Upper lobe of left lung (tissue), 4 donors: ENCODE measurements at regions not wholly inside any gene's neighbourhood (a gene's known extent, or its start where the extent isn't known, plus 50 kb on each side); places are given as distances from the start of the nearest gene placed in this dataset.

Experiments used
- EP300 ChIP-seq, 4 donors: sonication (generic); formaldehyde crosslinking; IDR thresholded peaks; one replicate each; pipeline ENCODE4 v1.5.1; 2017; ENCODE audit warnings: antibody characterized with exemption in 4 of 4, control low read depth in 2 of 4
- POLR2A ChIP-seq, 4 donors: fragments of 450-650 bp; IDR thresholded peaks; one replicate each; pipeline ENCODE4 v1.5.1; 2016 to 2017; ENCODE audit warnings: antibody characterized with exemption in 4 of 4, mild to moderate bottlenecking in 2 of 4
- TF ChIP-seq, protein P1 (sequence below), 6 experiments: fragments of 450-650 bp in 4 of 6; fragments of 200-600 bp in 2 of 6; sonication (generic) in 2 of 6; IDR thresholded peaks; one replicate each; pipeline ENCODE4 v1.5.1; 2016 to 2019; ENCODE audit warnings: antibody characterized with exemption in 6 of 6

DNA sequence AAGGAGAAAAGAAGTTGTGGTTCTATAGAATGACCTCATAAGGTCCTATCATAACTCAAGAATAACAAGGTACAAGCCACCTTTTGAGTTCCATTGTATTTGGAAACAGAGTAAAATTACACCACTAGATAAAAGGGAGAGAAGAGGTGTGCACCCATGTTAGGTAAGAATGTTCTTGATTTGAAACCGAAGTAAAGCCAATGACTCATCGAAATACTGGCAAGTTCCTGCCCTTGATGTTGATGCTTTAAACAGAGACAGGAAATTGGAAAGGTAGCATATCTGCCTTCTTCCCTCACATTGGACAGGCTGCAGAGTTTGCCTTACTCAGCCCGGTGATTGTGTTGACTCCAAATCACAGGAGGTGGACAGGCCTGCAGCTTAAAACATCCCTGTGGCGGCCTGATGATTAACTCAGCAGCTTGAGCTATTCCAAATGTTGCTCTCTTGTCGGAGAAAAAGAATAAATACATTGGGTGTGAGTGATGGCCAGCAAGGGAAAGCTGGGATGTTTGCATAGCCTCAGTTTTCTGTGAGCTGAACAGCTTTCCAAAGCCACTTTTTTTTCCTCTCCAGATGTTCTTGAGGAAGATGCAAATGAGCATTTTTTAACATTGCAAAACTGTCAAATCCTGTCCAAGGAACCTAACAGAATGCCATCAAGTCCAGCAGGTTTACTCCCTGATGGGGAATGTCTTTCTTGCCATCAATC lies 321.1 kb downstream of the NKX6-1 start:
- TF ChIP-seq, protein P1, sequence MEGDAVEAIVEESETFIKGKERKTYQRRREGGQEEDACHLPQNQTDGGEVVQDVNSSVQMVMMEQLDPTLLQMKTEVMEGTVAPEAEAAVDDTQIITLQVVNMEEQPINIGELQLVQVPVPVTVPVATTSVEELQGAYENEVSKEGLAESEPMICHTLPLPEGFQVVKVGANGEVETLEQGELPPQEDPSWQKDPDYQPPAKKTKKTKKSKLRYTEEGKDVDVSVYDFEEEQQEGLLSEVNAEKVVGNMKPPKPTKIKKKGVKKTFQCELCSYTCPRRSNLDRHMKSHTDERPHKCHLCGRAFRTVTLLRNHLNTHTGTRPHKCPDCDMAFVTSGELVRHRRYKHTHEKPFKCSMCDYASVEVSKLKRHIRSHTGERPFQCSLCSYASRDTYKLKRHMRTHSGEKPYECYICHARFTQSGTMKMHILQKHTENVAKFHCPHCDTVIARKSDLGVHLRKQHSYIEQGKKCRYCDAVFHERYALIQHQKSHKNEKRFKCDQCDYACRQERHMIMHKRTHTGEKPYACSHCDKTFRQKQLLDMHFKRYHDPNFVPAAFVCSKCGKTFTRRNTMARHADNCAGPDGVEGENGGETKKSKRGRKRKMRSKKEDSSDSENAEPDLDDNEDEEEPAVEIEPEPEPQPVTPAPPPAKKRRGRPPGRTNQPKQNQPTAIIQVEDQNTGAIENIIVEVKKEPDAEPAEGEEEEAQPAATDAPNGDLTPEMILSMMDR (IDR thresholded peaks at IDR 0.05) = no peak
- TF ChIP-seq POLR2A (IDR thresholded peaks at IDR 0.05) = no peak
- TF ChIP-seq EP300 (IDR thresholded peaks at IDR 0.05) = no peak
